ENCODE measurements at regions not wholly inside any gene's neighbourhood (a gene's known extent, or its start where the extent isn't known, plus 50 kb on each side); places are given as distances from the start of the nearest gene placed in this dataset.
"Not testable (repeated sequence)": the region's sequence is repeated elsewhere in the genome, so short reads cannot be mapped to it uniquely, and the experiment has no call there.

GRCh38 chr14:25431211-25432076 lies 381.5 kb upstream of the STXBP6 start:
- no peak for DNase-seq

GRCh38 chr14:25430808-25431207 lies 380.9 kb upstream of the STXBP6 start:
- no peak for DNase-seq

GRCh38 chr14:25412998-25413397 lies 363.1 kb upstream of the STXBP6 start:
- DNase-seq: no peak

GRCh38 chr14:25411781-25412757 lies 362.1 kb upstream of the STXBP6 start:
- DNase-seq: no peak

- no peak for DNase-seq
Observed at GRCh38 chr14:25406818-25407217, 356.9 kb upstream of the STXBP6 start.

- no peak for DNase-seq
Observed at GRCh38 chr14:25400607-25401206, 350.8 kb upstream of the STXBP6 start.

GRCh38 chr14:25396128-25396527 lies 346.2 kb upstream of the STXBP6 start:
- DNase-seq: no peak

- DNase-seq: no peak
Observed at GRCh38 chr14:25394791-25395391, 344.9 kb upstream of the STXBP6 start.

GRCh38 chr14:25394356-25394755 lies 344.4 kb upstream of the STXBP6 start:
- DNase-seq: no peak

GRCh38 chr14:25389948-25390347 lies 340.0 kb upstream of the STXBP6 start:
- no peak for DNase-seq

- DNase-seq: no peak
Observed at GRCh38 chr14:25381498-25381897, 331.6 kb upstream of the STXBP6 start.

GRCh38 chr14:25375639-25376038 lies 325.7 kb upstream of the STXBP6 start:
- no peak for DNase-seq

GRCh38 chr14:25371068-25371467 lies 321.1 kb upstream of the STXBP6 start:
- no peak for DNase-seq

GRCh38 chr14:25370057-25370456 lies 320.1 kb upstream of the STXBP6 start:
- not testable (repeated sequence) for DNase-seq

- no peak for DNase-seq
Observed at GRCh38 chr14:25358330-25358729, 308.4 kb upstream of the STXBP6 start.

GRCh38 chr14:25351269-25351668 lies 301.3 kb upstream of the STXBP6 start:
- DNase-seq: no peak

- no peak for DNase-seq
Observed at GRCh38 chr14:25350802-25351201, 300.9 kb upstream of the STXBP6 start.

GRCh38 chr14:25350021-25350420 lies 300.1 kb upstream of the STXBP6 start:
- DNase-seq: no peak

- no peak for DNase-seq
Observed at GRCh38 chr14:25349269-25349668, 299.3 kb upstream of the STXBP6 start.

GRCh38 chr14:25340882-25341281 lies 290.9 kb upstream of the STXBP6 start:
- DNase-seq: no peak

- DNase-seq: no peak
Observed at GRCh38 chr14:25322784-25323183, 272.8 kb upstream of the STXBP6 start.

GRCh38 chr14:25316007-25316406 lies 266.1 kb upstream of the STXBP6 start:
- not testable (repeated sequence) for DNase-seq

- no peak for DNase-seq
Observed at GRCh38 chr14:25308244-25308643, 258.3 kb upstream of the STXBP6 start.
